IMR-90 (cell line): ENCODE measurements at regions not wholly inside any gene's neighbourhood (a gene's known extent, or its start where the extent isn't known, plus 50 kb on each side); places are given as distances from the start of the nearest gene placed in this dataset.

Source experiments
- ATAC-seq: fragments of 200-7000 bp; cut with Tn5 transposase; 2 replicates; pipeline ENCODE4 v1.9.1; 2020; ENCODE audit warnings: low read depth, mild to moderate bottlenecking, moderate library complexity
- BruUV-seq: library from RNA; stranded (reverse); fragments of 400-500 nt; replicated peaks from 2 replicates; lab custom pipeline; 2021; lab: Mats Ljungman, UMichigan
- CTCF ChIA-PET: fragments of 300-600 bp; formaldehyde crosslinking; extraction: SDS; loops from one replicate; lab custom pipeline; 2021; ENCODE audit warnings: antibody characterized with exemption; lab: Yijun Ruan, JAX
- POLR2A ChIA-PET: fragments of 300-600 bp; sonication (Branson Sonifier 250); formaldehyde crosslinking; loops from one replicate; lab custom pipeline; 2022; ENCODE audit warnings: antibody characterized with exemption; ENCODE audit not compliant: unreplicated experiment; lab: Charles Lee
- DNase-seq: peaks from one replicate; pipeline ENCODE4 v3.0.0; 2013
- H2AFZ ChIP-seq: replicated peaks from 2 replicates; pipeline ENCODE3; 2013; ENCODE audit warnings: low read length, mild to moderate bottlenecking; ENCODE audit not compliant: poor library complexity
- H2AK5ac ChIP-seq: 2 replicates; pipeline ENCODE4 v1.6.1; 2013; ENCODE audit warnings: low read depth, low read length, inconsistent platforms
- H2AK9ac ChIP-seq: replicated peaks from 2 replicates; pipeline ENCODE3; 2013; ENCODE audit warnings: mild to moderate bottlenecking, low read depth, low read length, moderate library complexity; ENCODE audit not compliant: poor library complexity
- H2BK120ac ChIP-seq: 2 replicates; pipeline ENCODE4 v1.6.1; 2013; ENCODE audit warnings: low read depth, low read length, inconsistent platforms
- H2BK15ac ChIP-seq: 3 replicates; pipeline ENCODE4 v1.6.1; 2013; ENCODE audit warnings: low read depth, low read length, inconsistent platforms
- H2BK20ac ChIP-seq: 2 replicates; pipeline ENCODE4 v1.6.1; 2013; ENCODE audit warnings: low read depth, mild to moderate bottlenecking, inconsistent platforms, low read length, moderate library complexity
- H2BK5ac ChIP-seq: 2 replicates; pipeline ENCODE4 v1.6.1; 2013; ENCODE audit warnings: mild to moderate bottlenecking, low read depth, low read length, inconsistent platforms; ENCODE audit not compliant: poor library complexity, severe bottlenecking
- H3K14ac ChIP-seq: replicated peaks from 2 replicates; pipeline ENCODE4 v1.6.1; 2013; ENCODE audit warnings: low read depth, low read length, inconsistent platforms
- H3K18ac ChIP-seq: 2 replicates; pipeline ENCODE4 v1.6.1; 2013; ENCODE audit warnings: low read depth, low read length, control low read depth
- H3K23ac ChIP-seq: 2 replicates; pipeline ENCODE4 v1.6.1; 2013; ENCODE audit warnings: low read depth, low read length, inconsistent platforms
- H3K27ac ChIP-seq: 2 replicates; pipeline ENCODE4 v1.5.1; 2013; ENCODE audit warnings: mild to moderate bottlenecking, control low read depth, low read length; ENCODE audit not compliant: insufficient read depth
- H3K27me3 ChIP-seq: 2 replicates; pipeline ENCODE4 v1.6.1; 2013; ENCODE audit warnings: low read length; ENCODE audit not compliant: control insufficient read depth, insufficient read depth
- H3K36me3 ChIP-seq: 2 replicates; pipeline ENCODE4 v1.6.1; 2013; ENCODE audit warnings: low read length, mixed read lengths; ENCODE audit not compliant: control insufficient read depth, insufficient read depth
- H3K4ac ChIP-seq: 2 replicates; pipeline ENCODE4 v1.6.1; 2013; ENCODE audit warnings: low read depth, low read length, inconsistent platforms
- H3K4me1 ChIP-seq: 2 replicates; pipeline ENCODE4 v1.6.1; 2013; ENCODE audit warnings: low read length, mixed read lengths; ENCODE audit not compliant: control insufficient read depth, insufficient read depth
- H3K4me2 ChIP-seq: 2 replicates; pipeline ENCODE4 v1.6.1; 2013; ENCODE audit warnings: low read depth, mild to moderate bottlenecking, control low read depth, low read length, moderate library complexity
- H3K4me3 ChIP-seq: 2 replicates; pipeline ENCODE4 v1.5.1; 2013; ENCODE audit warnings: low read depth, mild to moderate bottlenecking, control low read depth, low read length, moderate library complexity; ENCODE audit not compliant: insufficient read depth
- H3K56ac ChIP-seq: 2 replicates; pipeline ENCODE4 v1.6.1; 2013; ENCODE audit warnings: low read length, inconsistent platforms; ENCODE audit not compliant: insufficient read depth; ENCODE audit errors: extremely low read depth
- H3K79me1 ChIP-seq, 2 experiments: 2 replicates each; pipeline ENCODE4 v1.6.1; 2013; ENCODE audit warnings: low read length in 2 of 2, inconsistent platforms in 1 of 2, low read depth in 1 of 2
- H3K9ac ChIP-seq: 2 replicates; pipeline ENCODE4 v1.6.1; 2013; ENCODE audit warnings: low read depth, low read length, control low read depth
- H3K9me1 ChIP-seq: 2 replicates; pipeline ENCODE4 v1.6.1; 2013; ENCODE audit warnings: low read length, inconsistent platforms; ENCODE audit not compliant: insufficient read depth
- H3K9me3 ChIP-seq: 2 replicates; pipeline ENCODE4 v1.6.1; 2013; ENCODE audit warnings: low read length; ENCODE audit not compliant: control insufficient read depth, insufficient read depth
- H4K20me1 ChIP-seq: 2 replicates; pipeline ENCODE4 v1.6.1; 2013; ENCODE audit warnings: low read length, inconsistent platforms; ENCODE audit not compliant: insufficient read depth
- H4K5ac ChIP-seq: 2 replicates; pipeline ENCODE4 v1.6.1; 2013; ENCODE audit warnings: mild to moderate bottlenecking, low read depth, low read length, control low read depth
- H4K8ac ChIP-seq, 2 experiments: 2 replicates each; pipeline ENCODE4 v1.6.1; 2013; ENCODE audit warnings: low read depth in 2 of 2, low read length in 2 of 2, control low read depth in 1 of 2, inconsistent platforms in 1 of 2
- H4K91ac ChIP-seq: 2 replicates; pipeline ENCODE4 v1.6.1; 2013; ENCODE audit warnings: low read depth, low read length, inconsistent platforms; ENCODE audit not compliant: insufficient read depth
- BHLHE40 ChIP-seq: fragments of 150-350 bp; IDR thresholded peaks from 2 replicates; pipeline ENCODE4 v1.6.1; 2016; ENCODE audit warnings: mild to moderate bottlenecking, low read depth, low read length
- CHD1 ChIP-seq: IDR thresholded peaks from 2 replicates; pipeline ENCODE4 v1.6.1; 2012; ENCODE audit warnings: low read depth, low read length, improper control_type of control experiment
- MAFK ChIP-seq: IDR thresholded peaks from 2 replicates; pipeline ENCODE4 v1.6.1; 2012; ENCODE audit warnings: low read depth, low read length, improper control_type of control experiment
- MXI1 ChIP-seq: IDR thresholded peaks from 2 replicates; pipeline ENCODE4 v1.6.1; 2012; ENCODE audit warnings: low read depth, mild to moderate bottlenecking, low read length, moderate library complexity, borderline replicate concordance
- POLR2A ChIP-seq: IDR thresholded peaks from 2 replicates; pipeline ENCODE4 v1.6.1; 2012; ENCODE audit warnings: mild to moderate bottlenecking, low read depth, low read length
- RAD21 ChIP-seq: IDR thresholded peaks from 2 replicates; pipeline ENCODE4 v1.6.1; 2012; ENCODE audit warnings: low read length, improper control_type of control experiment
- SMC3 ChIP-seq: fragments of 150-350 bp; IDR thresholded peaks from 2 replicates; pipeline ENCODE4 v1.6.1; 2016; ENCODE audit warnings: low read depth, mild to moderate bottlenecking, antibody characterized with exemption, low read length, moderate library complexity
- WGBS, 2 experiments: methylation state at CpG; one replicate each; pipeline versions ENCODE4 v1.1.5 to v1.1.7; 2013; ENCODE audit warnings: missing lambda C conversion rate in 2 of 2; ENCODE audit not compliant: insufficient read length in 1 of 2; ENCODE audit errors: extremely low coverage in 2 of 2; 5-methylcytosine and 5-hydroxymethylcytosine counted together
- dilution Hi-C: fragments of 300-500 bp; cut with HindIII; formaldehyde crosslinking; loops from one replicate; pipeline ENCODE4 v1.14.3; 2018; ENCODE audit warnings: low sequenced_read_pairs; ENCODE audit not compliant: unreplicated experiment
- in situ Hi-C: fragments of 300-500 bp; cut with MboI; formaldehyde crosslinking; loops from 3 replicates; pipeline ENCODE4 v1.14.3; 2019; ENCODE audit warnings: low sequenced_read_pairs, inconsistent platforms, mixed read lengths
- intact Hi-C: fragments of 100-400 bp; cut with micrococcal nuclease; formaldehyde crosslinking; loops from 2 replicates; pipeline ENCODE4 v1.10.0; 2022
- TF ChIP-seq, protein P1 (sequence below): fragments of 150-350 bp; IDR thresholded peaks from 2 replicates; pipeline ENCODE4 v1.6.1; 2017; ENCODE audit warnings: mild to moderate bottlenecking, antibody characterized with exemption, low read length, low read depth

GRCh38 chr10:27601503-27601902 is 97.4 kb downstream of the RAB18 start:
- no peaks in the 10 kb centered on the region for H3K79me1 ChIP-seq
- POLR2A ChIA-PET, result interaction anchor here (1.3 kb wide), 1 partner anchor 10 kb away, joined by 4 read pairs; no protein-coding TSS in a partner anchor
- H3K14ac ChIP-seq, result no peak overlapping the region
- no CpG with 5 or more reads among the region's 5 CpGs for WGBS, 2 experiments
- H3K18ac ChIP-seq, result no peak overlapping the region
- H4K91ac ChIP-seq, result no peak overlapping the region
- H3K4me3 ChIP-seq, result no peak overlapping the region
- no peak overlapping the region for H4K5ac ChIP-seq
- H3K4ac ChIP-seq, result no peak overlapping the region
- no peak overlapping the region for H2BK15ac ChIP-seq
- H2AK5ac ChIP-seq, result no peak overlapping the region
- DNase-seq (peak; percentile 4), ATAC-seq (peak; percentile 53)
- TF ChIP-seq POLR2A (no peak), RAD21 (no peak), MXI1 (no peak), CHD1 (no peak), BHLHE40 (no peak), SMC3 (no peak), MAFK (no peak)
- TF ChIP-seq, protein P1, sequence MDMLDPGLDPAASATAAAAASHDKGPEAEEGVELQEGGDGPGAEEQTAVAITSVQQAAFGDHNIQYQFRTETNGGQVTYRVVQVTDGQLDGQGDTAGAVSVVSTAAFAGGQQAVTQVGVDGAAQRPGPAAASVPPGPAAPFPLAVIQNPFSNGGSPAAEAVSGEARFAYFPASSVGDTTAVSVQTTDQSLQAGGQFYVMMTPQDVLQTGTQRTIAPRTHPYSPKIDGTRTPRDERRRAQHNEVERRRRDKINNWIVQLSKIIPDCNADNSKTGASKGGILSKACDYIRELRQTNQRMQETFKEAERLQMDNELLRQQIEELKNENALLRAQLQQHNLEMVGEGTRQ, result no peak
- H2BK20ac ChIP-seq, result no peak overlapping the region
- in situ Hi-C loops (no loop called here), intact Hi-C loops (no loop called here), dilution Hi-C loops (no loop called here)
- no peaks in the 10 kb centered on the region for H3K9me3 ChIP-seq
- H3K4me2 ChIP-seq, result peak overlapping the region; percentile 49
- peaks cover 2% of the 10 kb centered on the region; the same call in 1 of the 2 replicates for H3K27me3 ChIP-seq
- CTCF ChIA-PET, result interaction anchor here (0.6 kb wide), 1 partner anchor 44 kb away, joined by 3 read pairs; no protein-coding TSS in a partner anchor
- H4K20me1 ChIP-seq, result no peaks in the 10 kb centered on the region
- no peak overlapping the region for H2AK9ac ChIP-seq
- no TSS peak for BruUV-seq
- no peak overlapping the region for H2BK5ac ChIP-seq
- no peak overlapping the region for H3K56ac ChIP-seq
- no peak overlapping the region for H3K23ac ChIP-seq
- no peaks in the 10 kb centered on the region for H3K36me3 ChIP-seq
- H2BK120ac ChIP-seq, result no peak overlapping the region
- no peak overlapping the region for H3K27ac ChIP-seq
- no peak overlapping the region for H2AFZ ChIP-seq
- H3K9ac ChIP-seq, result no peak overlapping the region
- no peak overlapping the region for H4K8ac ChIP-seq
- H3K4me1 ChIP-seq, result peaks cover 3% of the 10 kb centered on the region; the same call in 1 of the 2 replicates
- no peaks in the 10 kb centered on the region for H3K9me1 ChIP-seq
